H9 (cell line): ENCODE measurements at regions not wholly inside any gene's neighbourhood (a gene's known extent, or its start where the extent isn't known, plus 50 kb on each side); places are given as distances from the start of the nearest gene placed in this dataset.
"Not testable (repeated sequence)": the region's sequence is repeated elsewhere in the genome, so short reads cannot be mapped to it uniquely, and the experiment has no call there.

ENCODE experiments used
- DNase-seq: peaks from one replicate; pipeline ENCODE4 v3.0.0-alpha.2; 2017
- H2AFZ ChIP-seq: one replicate; pipeline ENCODE4 v1.6.1; 2013; ENCODE audit warnings: mild to moderate bottlenecking, low read length, control low read depth, moderate library complexity
- H2AK5ac ChIP-seq: 2 replicates; pipeline ENCODE4 v1.6.1; 2013; ENCODE audit warnings: low read length, control low read depth, mixed read lengths; ENCODE audit not compliant: insufficient read length
- H2BK120ac ChIP-seq: one replicate; pipeline ENCODE4 v1.6.1; 2013; ENCODE audit warnings: low read depth, mild to moderate bottlenecking, low read length, control low read depth, inconsistent platforms; ENCODE audit not compliant: poor library complexity, severe bottlenecking
- H2BK12ac ChIP-seq: 2 replicates; pipeline ENCODE4 v1.6.1; 2013; ENCODE audit warnings: low read length, control low read depth, mixed read lengths, low read depth; ENCODE audit not compliant: insufficient read length
- H2BK15ac ChIP-seq: 2 replicates; pipeline ENCODE4 v1.6.1; 2013; ENCODE audit warnings: low read depth, low read length, control low read depth
- H2BK20ac ChIP-seq: one replicate; pipeline ENCODE4 v1.6.1; 2013; ENCODE audit warnings: low read depth, mild to moderate bottlenecking, low read length, control low read depth, inconsistent platforms; ENCODE audit not compliant: poor library complexity, severe bottlenecking
- H2BK5ac ChIP-seq: 2 replicates; pipeline ENCODE4 v1.6.1; 2013; ENCODE audit warnings: low read length, control low read depth, mixed read lengths; ENCODE audit not compliant: insufficient read length
- H3K14ac ChIP-seq: 2 replicates; pipeline ENCODE4 v1.6.1; 2013; ENCODE audit warnings: low read length, control low read depth; ENCODE audit not compliant: insufficient read depth
- H3K18ac ChIP-seq: 2 replicates; pipeline ENCODE4 v1.6.1; 2013; ENCODE audit warnings: low read depth, mild to moderate bottlenecking, mixed read lengths, low read length, control low read depth; ENCODE audit not compliant: insufficient read length
- H3K23ac ChIP-seq: 2 replicates; pipeline ENCODE4 v1.6.1; 2013; ENCODE audit warnings: low read length, control low read depth, mixed read lengths, low read depth; ENCODE audit not compliant: insufficient read length
- H3K23me2 ChIP-seq: 2 replicates; pipeline ENCODE4 v1.6.1; 2013; ENCODE audit warnings: low read depth, mild to moderate bottlenecking, mixed read lengths, low read length, control low read depth; ENCODE audit not compliant: insufficient read length, poor library complexity, severe bottlenecking
- H3K27ac ChIP-seq: 2 replicates; pipeline ENCODE4 v1.5.1; 2013; ENCODE audit warnings: low read length, control low read depth, mixed read lengths, low read depth; ENCODE audit not compliant: insufficient read length
- H3K27me3 ChIP-seq: 2 replicates; pipeline ENCODE4 v1.6.1; 2013; ENCODE audit warnings: low read length, control low read depth, inconsistent platforms; ENCODE audit not compliant: insufficient read depth
- H3K4ac ChIP-seq: 2 replicates; pipeline ENCODE4 v1.6.1; 2013; ENCODE audit warnings: low read depth, mild to moderate bottlenecking, control low read depth, inconsistent platforms, low read length, moderate library complexity
- H3K4me1 ChIP-seq: 2 replicates; pipeline ENCODE4 v1.6.1; 2013; ENCODE audit warnings: low read length, control low read depth, inconsistent platforms; ENCODE audit not compliant: insufficient read depth
- H3K4me2 ChIP-seq: 2 replicates; pipeline ENCODE4 v1.6.1; 2013; ENCODE audit warnings: low read length, control low read depth, mixed read lengths; ENCODE audit not compliant: insufficient read length, insufficient read depth
- H3K56ac ChIP-seq: 2 replicates; pipeline ENCODE4 v1.6.1; 2013; ENCODE audit warnings: low read depth, mild to moderate bottlenecking, mixed read lengths, low read length, control low read depth; ENCODE audit not compliant: insufficient read length
- H3K79me1 ChIP-seq: 2 replicates; pipeline ENCODE4 v1.6.1; 2013; ENCODE audit warnings: low read depth, mild to moderate bottlenecking, moderate library complexity, low read length, control low read depth, inconsistent platforms; ENCODE audit not compliant: insufficient read depth, poor library complexity, severe bottlenecking
- H3K79me2 ChIP-seq: 2 replicates; pipeline ENCODE4 v1.6.1; 2013; ENCODE audit warnings: low read length, control low read depth, inconsistent platforms; ENCODE audit not compliant: insufficient read depth
- H3K9ac ChIP-seq: 2 replicates; pipeline ENCODE4 v1.6.1; 2013; ENCODE audit warnings: low read length, control low read depth, mixed read lengths; ENCODE audit not compliant: insufficient read length; ENCODE audit errors: extremely low read depth
- H3K9me3 ChIP-seq: one replicate; pipeline ENCODE4 v1.6.1; 2013; ENCODE audit warnings: low read depth, low read length, inconsistent platforms; ENCODE audit not compliant: control insufficient read depth
- H3T11ph ChIP-seq: one replicate; pipeline ENCODE4 v1.6.1; 2013; ENCODE audit warnings: mild to moderate bottlenecking, low read length, control low read depth, inconsistent platforms
- H4K20me1 ChIP-seq: one replicate; pipeline ENCODE4 v1.6.1; 2013; ENCODE audit not compliant: control insufficient read depth, insufficient read length, insufficient read depth
- H4K5ac ChIP-seq: 2 replicates; pipeline ENCODE4 v1.6.1; 2013; ENCODE audit warnings: low read depth, mild to moderate bottlenecking, mixed read lengths, low read length, control low read depth; ENCODE audit not compliant: insufficient read length
- H4K8ac ChIP-seq: replicated peaks from 2 replicates; pipeline ENCODE4 v1.6.1; 2013; ENCODE audit warnings: low read length, control low read depth, mixed read lengths, low read depth; ENCODE audit not compliant: insufficient read length
- H4K91ac ChIP-seq: 2 replicates; pipeline ENCODE4 v1.6.1; 2013; ENCODE audit warnings: low read depth, mild to moderate bottlenecking, moderate library complexity, mixed read lengths, low read length, control low read depth; ENCODE audit not compliant: insufficient read length
- H3K27ac Mint-ChIP-seq, 3 experiments: 2 replicates in 2 of 3; 3 replicates in 1 of 3; pipeline ENCODE4 v1.8.0; 2020 to 2021; ENCODE audit warnings: mixed read lengths in 3 of 3, mild to moderate bottlenecking in 1 of 3, moderate library complexity in 1 of 3
- H3K27me3 Mint-ChIP-seq: 2 replicates; pipeline ENCODE4 v1.8.0; 2021; ENCODE audit warnings: low read depth, mild to moderate bottlenecking, moderate library complexity, mixed read lengths
- H3K36me3 Mint-ChIP-seq, 3 experiments: 2 replicates in 2 of 3; 3 replicates in 1 of 3; pipeline ENCODE4 v1.8.0; 2020 to 2021; ENCODE audit warnings: low read depth in 3 of 3, mixed read lengths in 3 of 3; ENCODE audit not compliant: insufficient read depth in 1 of 3
- H3K4me1 Mint-ChIP-seq, 2 experiments: 2 replicates each; pipeline ENCODE4 v1.8.0; 2020; ENCODE audit warnings: mixed read lengths in 2 of 2
- H3K4me3 Mint-ChIP-seq, 2 experiments: 2 replicates in 1 of 2; 3 replicates in 1 of 2; pipeline ENCODE4 v1.8.0; 2020 to 2021; ENCODE audit warnings: mild to moderate bottlenecking in 2 of 2, mixed read lengths in 2 of 2, moderate library complexity in 1 of 2
- H3K9me3 Mint-ChIP-seq, 2 experiments: 2 replicates in 1 of 2; 3 replicates in 1 of 2; pipeline ENCODE4 v1.8.0; 2020; ENCODE audit warnings: mild to moderate bottlenecking in 2 of 2, mixed read lengths in 2 of 2, moderate library complexity in 1 of 2
- WGBS: extraction: QIAGEN DNeasy Blood & Tissue Kit; methylation state at CpG from one replicate; pipeline ENCODE4 v1.1.7; 2013; ENCODE audit warnings: missing lambda C conversion rate, low lambda C conversion rate, mixed read lengths; ENCODE audit not compliant: insufficient read length; ENCODE audit errors: extremely low coverage; 5-methylcytosine and 5-hydroxymethylcytosine counted together

DNA sequence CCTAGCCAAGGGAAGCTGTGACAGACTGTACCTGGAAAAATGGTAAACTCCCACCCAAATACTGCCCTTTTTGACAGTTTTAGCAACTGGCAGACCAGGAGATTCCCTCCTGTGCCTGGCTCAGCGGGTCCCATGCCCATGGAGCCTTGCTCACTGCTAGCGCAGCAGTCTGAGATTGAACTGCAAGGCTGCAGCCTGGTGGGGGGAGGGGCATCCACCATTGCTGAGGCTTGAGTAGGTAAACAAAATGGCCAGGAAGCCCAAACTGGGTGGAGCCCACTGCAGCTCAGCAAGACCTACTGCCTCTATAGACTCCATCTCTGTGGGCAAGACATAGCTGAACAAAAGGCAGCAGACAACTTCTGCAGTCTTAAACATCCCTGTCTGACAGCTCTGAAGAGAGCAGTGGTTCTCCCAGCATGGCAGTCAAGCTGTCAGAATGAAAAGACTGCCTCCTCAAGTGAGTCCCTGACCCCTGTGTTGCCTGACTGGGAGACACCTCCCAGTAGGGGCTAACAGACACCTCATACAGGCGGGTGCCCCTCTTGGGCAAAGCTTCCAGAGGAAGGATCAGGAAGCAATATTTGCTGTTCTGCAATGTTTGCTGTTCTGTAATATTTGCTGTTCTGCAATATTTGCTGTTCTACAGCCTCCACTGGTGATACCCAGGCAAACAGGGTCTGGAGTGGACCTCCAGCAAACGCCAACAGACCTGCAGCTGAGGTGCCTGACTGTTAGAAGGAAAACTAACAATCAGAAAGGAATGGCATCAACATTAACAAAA lies 143.5 kb upstream of the FBXL7 start:
- not testable (repeated sequence) for H2BK20ac ChIP-seq, H3K27ac Mint-ChIP-seq
- no CpG with 5 or more reads among the region's 4 CpGs for WGBS

More for the DNA sequence above, 143.5 kb upstream of the FBXL7 start:
- not testable (repeated sequence) for H3K27ac ChIP-seq, H3K27me3 Mint-ChIP-seq, H3K9me3 Mint-ChIP-seq, H3K56ac ChIP-seq, H3K18ac ChIP-seq, DNase-seq, H3K27me3 ChIP-seq, H3K4me1 Mint-ChIP-seq, H3K79me1 ChIP-seq, H3K4me3 Mint-ChIP-seq, H3K4ac ChIP-seq, H2BK15ac ChIP-seq, H3K9me3 ChIP-seq, H4K91ac ChIP-seq, H3K4me2 ChIP-seq, H2BK5ac ChIP-seq, H3K36me3 Mint-ChIP-seq, H2AK5ac ChIP-seq, H3T11ph ChIP-seq, H4K5ac ChIP-seq, H4K8ac ChIP-seq, H2BK12ac ChIP-seq, H2BK120ac ChIP-seq, H3K4me1 ChIP-seq, H3K23ac ChIP-seq, H2AFZ ChIP-seq, H4K20me1 ChIP-seq, H3K79me2 ChIP-seq, H3K14ac ChIP-seq, H3K9ac ChIP-seq, H3K23me2 ChIP-seq
